SK-N-SH (cell line): ENCODE measurements at regions not wholly inside any gene's neighbourhood (a gene's known extent, or its start where the extent isn't known, plus 50 kb on each side); places are given as distances from the start of the nearest gene placed in this dataset.

Source experiments
- CTCF ChIA-PET: fragments of 300-600, 350-600 bp; formaldehyde crosslinking; extraction: SDS; loops from one replicate; lab custom pipeline; 2021; lab: Yijun Ruan, JAX
- POLR2A ChIA-PET: fragments of 350-600 bp; sonication (Branson Sonifier 250); formaldehyde crosslinking; extraction: SDS; loops from one replicate; lab custom pipeline; 2020; ENCODE audit warnings: antibody characterized with exemption, inconsistent platforms; lab: Yijun Ruan, JAX
- DNase-seq: peaks from one replicate; pipeline ENCODE4 v3.0.0; 2012
- H2AFZ ChIP-seq: fragments of 200-600 bp; sonication (generic); 2 replicates; pipeline ENCODE4 v1.8.1; 2016; ENCODE audit warnings: antibody characterized with exemption, mild to moderate bottlenecking, low read depth
- H3F3A ChIP-seq: fragments of 200-600 bp; sonication (generic); replicated peaks from 2 replicates; pipeline ENCODE3; 2016; ENCODE audit warnings: antibody characterized with exemption, mild to moderate bottlenecking; ENCODE audit not compliant: insufficient read depth
- H3K27ac ChIP-seq, 2 experiments: fragments of 200-500 bp in 1 of 2; fragments of 200-600 bp in 1 of 2; sonication (Bioruptor generic) in 1 of 2; sonication (generic), shearing (Covaris generic) in 1 of 2; 2 replicates each; pipeline versions ENCODE4 v1.5.1 to v1.6.1; 2014 to 2016; ENCODE audit warnings: low read depth in 2 of 2, inconsistent platforms in 1 of 2, low read length in 1 of 2, mild to moderate bottlenecking in 1 of 2, mixed read lengths in 1 of 2
- H3K27me3 ChIP-seq: fragments of 200-600 bp; sonication (generic), shearing (Covaris generic); 2 replicates; pipeline ENCODE4 v1.6.1; 2016; ENCODE audit warnings: mixed run types; ENCODE audit not compliant: insufficient read depth
- H3K36me3 ChIP-seq, 2 experiments: fragments of 200-500 bp in 1 of 2; fragments of 200-600 bp in 1 of 2; sonication (Bioruptor generic) in 1 of 2; sonication (generic) in 1 of 2; replicated peaks in 1 of 2; 2 replicates each; pipeline versions ENCODE3 to v1.5.1; 2014 to 2016; ENCODE audit warnings: low read length in 1 of 2, mild to moderate bottlenecking in 1 of 2; ENCODE audit not compliant: insufficient read depth in 2 of 2, control insufficient read depth in 1 of 2
- H3K4me1 ChIP-seq, 2 experiments: fragments of 200-500 bp in 1 of 2; fragments of 200-600 bp in 1 of 2; sonication (Bioruptor generic) in 1 of 2; sonication (generic), shearing (Covaris generic) in 1 of 2; 2 replicates each; pipeline versions ENCODE4 v1.5.1 to v1.6.1; 2014 to 2016; ENCODE audit warnings: low read depth in 1 of 2, low read length in 1 of 2, mixed run types in 1 of 2; ENCODE audit not compliant: insufficient read depth in 2 of 2, control insufficient read depth in 1 of 2
- H3K4me2 ChIP-seq: fragments of 200-600 bp; sonication (generic), shearing (Covaris generic); 2 replicates; pipeline ENCODE4 v1.6.1; 2017; ENCODE audit warnings: mixed run types
- H3K4me3 ChIP-seq, 2 experiments: fragments of 200-500 bp in 1 of 2; fragments of 200-600 bp in 1 of 2; sonication (Bioruptor generic) in 1 of 2; sonication (generic), shearing (Covaris generic) in 1 of 2; 2 replicates each; pipeline versions ENCODE4 v1.5.1 to v1.8.1; 2014 to 2016; ENCODE audit warnings: low read depth in 2 of 2, inconsistent platforms in 1 of 2, low read length in 1 of 2, mild to moderate bottlenecking in 1 of 2, mixed read lengths in 1 of 2, moderate library complexity in 1 of 2
- H3K79me2 ChIP-seq: fragments of 200-600 bp; sonication (generic); 2 replicates; pipeline ENCODE4 v1.8.1; 2017; ENCODE audit warnings: mild to moderate bottlenecking; ENCODE audit not compliant: insufficient read depth
- H3K9ac ChIP-seq: fragments of 200-600 bp; sonication (generic); 2 replicates; pipeline ENCODE4 v1.6.1; 2017; ENCODE audit warnings: mixed run types
- H3K9me2 ChIP-seq: fragments of 200-600 bp; sonication (generic); 2 replicates; pipeline ENCODE4 v1.6.1; 2017; ENCODE audit warnings: mixed run types
- H3K9me3 ChIP-seq: fragments of 200-600 bp; sonication (generic); 2 replicates; pipeline ENCODE4 v1.6.1; 2017; ENCODE audit warnings: mixed run types, mild to moderate bottlenecking, moderate library complexity
- H4K20me1 ChIP-seq: fragments of 200-600 bp; sonication (generic); 2 replicates; pipeline ENCODE4 v1.6.1; 2017; ENCODE audit warnings: mild to moderate bottlenecking, mixed run types; ENCODE audit not compliant: insufficient read depth
- CTCF ChIP-seq: fragments of 200-600 bp; sonication (generic); IDR thresholded peaks from 2 replicates; pipeline ENCODE4 v1.6.1; 2017; ENCODE audit warnings: antibody characterized with exemption, mild to moderate bottlenecking, moderate library complexity
- EZH2phosphoT487 ChIP-seq: fragments of 200-600 bp; sonication (generic); IDR thresholded peaks from 2 replicates; pipeline ENCODE4 v1.6.1; 2017; ENCODE audit warnings: low read depth, mixed run types, mild to moderate bottlenecking, antibody characterized with exemption, moderate library complexity, borderline replicate concordance
- FOSL2 ChIP-seq: IDR thresholded peaks from 2 replicates; pipeline ENCODE4 v1.4.0; 2012; ENCODE audit warnings: low read depth, mild to moderate bottlenecking, moderate library complexity, borderline replicate concordance
- GABPA ChIP-seq: IDR thresholded peaks from 2 replicates; pipeline ENCODE4 v1.4.0; 2012; ENCODE audit warnings: low read depth, mild to moderate bottlenecking
- GATA2 ChIP-seq: sonication (generic); formaldehyde crosslinking; IDR thresholded peaks from 2 replicates; pipeline ENCODE4 v1.5.0; 2020; ENCODE audit warnings: mild to moderate bottlenecking, missing genetic modification reagents
- JUND ChIP-seq: IDR thresholded peaks from 2 replicates; pipeline ENCODE4 v1.4.0; 2012
- MEF2A ChIP-seq: IDR thresholded peaks from 2 replicates; pipeline ENCODE4 v1.4.0; 2012; ENCODE audit warnings: low read depth, borderline replicate concordance
- MXI1 ChIP-seq: IDR thresholded peaks from 2 replicates; pipeline ENCODE4 v1.6.1; 2012; ENCODE audit warnings: mild to moderate bottlenecking, low read depth, low read length, improper control_type of control experiment
- NFIC ChIP-seq: IDR thresholded peaks from 2 replicates; pipeline ENCODE4 v1.4.0; 2012; ENCODE audit warnings: borderline replicate concordance
- NRF1 ChIP-seq: IDR thresholded peaks from 2 replicates; pipeline ENCODE4 v1.6.1; 2012; ENCODE audit warnings: low read depth, mild to moderate bottlenecking, low read length
- RXRA ChIP-seq: IDR thresholded peaks from 2 replicates; pipeline ENCODE4 v1.4.0; 2012; ENCODE audit warnings: low read depth, mild to moderate bottlenecking, borderline replicate concordance
- SMC3 ChIP-seq: IDR thresholded peaks from 2 replicates; pipeline ENCODE4 v1.6.1; 2012; ENCODE audit warnings: low read depth, low read length, improper control_type of control experiment
- TCF12 ChIP-seq: IDR thresholded peaks from 2 replicates; pipeline ENCODE4 v1.4.0; 2012
- YY1 ChIP-seq: IDR thresholded peaks from 2 replicates; pipeline ENCODE4 v1.4.0; 2012; ENCODE audit warnings: low read depth, mild to moderate bottlenecking
- ZBTB33 ChIP-seq: IDR thresholded peaks from 2 replicates; pipeline ENCODE4 v1.4.0; 2012; ENCODE audit warnings: low read depth, borderline replicate concordance
- WGBS: methylation state at CpG from one replicate; pipeline ENCODE4 v1.1.6; 2017; ENCODE audit warnings: low lambda C conversion rate; 5-methylcytosine and 5-hydroxymethylcytosine counted together

GRCh38 chr3:193897731-193898180, 238.2 kb upstream of the HES1 start:
- Histone ChIP-seq H3K79me2 (no peaks in the 10 kb centered on the region; the same call in 1 of the 2 replicates), H3F3A (no peaks in the 10 kb centered on the region), H3K36me3 (no peaks in the 10 kb centered on the region), H3K27ac (no peak overlapping the region), H3K9me2 (no peaks in the 10 kb centered on the region), H4K20me1 (no peaks in the 10 kb centered on the region), H3K9ac (no peak overlapping the region), H3K4me3 (no peak overlapping the region), H3K4me1 (peaks cover 9 to 17% of the 10 kb centered on the region in 2 experiments; a peak in 2 of 4 replicates), H3K9me3 (no peaks in the 10 kb centered on the region), H3K4me2 (no peak overlapping the region), H2AFZ (no peak overlapping the region), H3K27me3 (no peaks in the 10 kb centered on the region)
- no peak for TF ChIP-seq CTCF
- TF ChIP-seq SMC3 = no peak
- TF ChIP-seq TCF12 = no peak
- TF ChIP-seq RXRA = no peak
- TF ChIP-seq YY1 = no peak
- no peak for TF ChIP-seq GABPA
- no peak for TF ChIP-seq EZH2phosphoT487
- no peak for TF ChIP-seq NFIC
- 75% methylated on average over 10 of the region's 10 CpGs for WGBS
- no peak for DNase-seq
- ChIA-PET POLR2A (no interaction called here), CTCF (interaction anchor here (0.9 to 1.8 kb wide), 2 partner anchors 14 to 117 kb away, joined by 3 to 5 read pairs; no protein-coding TSS in a partner anchor)

- no peak for TF ChIP-seq GATA2 (CRISPR knock-in tag)
- TF ChIP-seq, all 33 proteins: peak for 0
- no peaks in the 10 kb centered on the region for H3K9me3 ChIP-seq
- POLR2A ChIA-PET = no interaction called here
- no peak overlapping the region for H3K27ac ChIP-seq
- no peak overlapping the region for H3K4me3 ChIP-seq
- H3K9me2 ChIP-seq = no peaks in the 10 kb centered on the region
- no peaks in the 10 kb centered on the region for H3K27me3 ChIP-seq
- H3K9ac ChIP-seq = no peak overlapping the region
- H3F3A ChIP-seq = no peaks in the 10 kb centered on the region
- no peak for DNase-seq
- H3K79me2 ChIP-seq = no peaks in the 10 kb centered on the region; the same call in 1 of the 2 replicates
- H2AFZ ChIP-seq = no peak overlapping the region
- H3K36me3 ChIP-seq = no peaks in the 10 kb centered on the region
- H3K4me1 ChIP-seq = peaks cover 9 to 17% of the 10 kb centered on the region in 2 experiments; a peak in 2 of 4 replicates
- CTCF ChIA-PET = interaction anchor here (1.8 kb wide), 1 partner anchor 118 kb away, joined by 5 read pairs; no protein-coding TSS in a partner anchor
- WGBS = 14% methylated on average over 1 of the region's 1 CpG
- H4K20me1 ChIP-seq = no peaks in the 10 kb centered on the region
- H3K4me2 ChIP-seq = no peak overlapping the region
Measured at GRCh38 chr3:193899001-193899400, 236.9 kb upstream of the HES1 start.

- Histone ChIP-seq H3K4me1 (peaks cover 13% of the 10 kb centered on the region in 2 experiments; a peak in 2 of 4 replicates), H3K4me3 (no peak overlapping the region), H3K9ac (no peak overlapping the region), H3K4me2 (no peak overlapping the region), H3K27ac (no peak overlapping the region), H3K27me3 (no peaks in the 10 kb centered on the region), H2AFZ (no peak overlapping the region), H4K20me1 (no peaks in the 10 kb centered on the region), H3F3A (no peaks in the 10 kb centered on the region), H3K79me2 (no peaks in the 10 kb centered on the region; the same call in 1 of the 2 replicates), H3K9me2 (no peaks in the 10 kb centered on the region), H3K9me3 (no peaks in the 10 kb centered on the region), H3K36me3 (no peaks in the 10 kb centered on the region)
- POLR2A ChIA-PET = no interaction called here
- no peak for DNase-seq
- CTCF ChIA-PET = interaction anchor here (1.6 kb wide), 1 partner anchor 18 kb away, joined by 3 read pairs; no protein-coding TSS in a partner anchor
- WGBS = no CpG with 5 or more reads among the region's 1 CpG
- no peak for TF ChIP-seq FOSL2
- no peak for TF ChIP-seq MXI1
- no peak for TF ChIP-seq CTCF
- TF ChIP-seq GABPA = no peak
- TF ChIP-seq JUND = no peak
- TF ChIP-seq ZBTB33 = no peak
- no peak for TF ChIP-seq NRF1
- TF ChIP-seq MEF2A = no peak
Measured at GRCh38 chr3:193901007-193901406, 234.9 kb upstream of the HES1 start.
